H1 (cell line): ENCODE measurements at regions not wholly inside any gene's neighbourhood (a gene's known extent, or its start where the extent isn't known, plus 50 kb on each side); places are given as distances from the start of the nearest gene placed in this dataset.

Source experiments
- CTCF ChIA-PET: fragments of 300-600 bp; sonication (Branson Sonifier 250); formaldehyde crosslinking; loops from one replicate; lab custom pipeline; 2021; ENCODE audit not compliant: partially characterized antibody; lab: Charles Lee
- POLR2A ChIA-PET: fragments of 300-600 bp; sonication (Branson Sonifier 250); formaldehyde crosslinking; loops from one replicate; lab custom pipeline; 2021; ENCODE audit warnings: inconsistent platforms; ENCODE audit not compliant: partially characterized antibody; lab: Charles Lee
- DNase-seq, 2 experiments: peaks; one replicate each; pipeline versions ENCODE4 v3.0.0 to v3.0.0-alpha.2; 2010 to 2022; ENCODE audit warnings: low spot score in 2 of 2, low read depth in 1 of 2, mixed read lengths in 1 of 2
- FAIRE-seq: peaks from 2 replicates; lab custom pipeline; 2011; peaks lifted over from hg19 to GRCh38; lab: Jason Lieb, UNC
- H2AFZ ChIP-seq: 2 replicates; pipeline ENCODE4 v1.8.1; 2012; ENCODE audit warnings: low read length, inconsistent platforms
- H2AK5ac ChIP-seq: 2 replicates; pipeline ENCODE4 v1.6.1; 2013; ENCODE audit warnings: low read depth, low read length
- H2BK120ac ChIP-seq: replicated peaks from 2 replicates; pipeline ENCODE3; 2013; ENCODE audit warnings: low read depth, low read length, inconsistent platforms
- H2BK12ac ChIP-seq: 2 replicates; pipeline ENCODE4 v1.6.1; 2013; ENCODE audit warnings: low read depth, low read length
- H2BK15ac ChIP-seq: 2 replicates; pipeline ENCODE4 v1.6.1; 2013; ENCODE audit warnings: low read length
- H2BK20ac ChIP-seq: 2 replicates; pipeline ENCODE4 v1.6.1; 2013; ENCODE audit warnings: low read length
- H2BK5ac ChIP-seq: 2 replicates; pipeline ENCODE4 v1.6.1; 2013; ENCODE audit warnings: low read depth, low read length
- H3K14ac ChIP-seq: 2 replicates; pipeline ENCODE4 v1.6.1; 2013; ENCODE audit warnings: inconsistent platforms; ENCODE audit not compliant: insufficient read length
- H3K18ac ChIP-seq: 2 replicates; pipeline ENCODE4 v1.6.1; 2013; ENCODE audit warnings: low read length; ENCODE audit errors: extremely low read depth
- H3K23ac ChIP-seq: 2 replicates; pipeline ENCODE4 v1.6.1; 2013; ENCODE audit warnings: inconsistent platforms; ENCODE audit not compliant: insufficient read length
- H3K23me2 ChIP-seq: 2 replicates; pipeline ENCODE4 v1.6.1; 2013; ENCODE audit warnings: low read depth, low read length
- H3K27ac ChIP-seq: 2 replicates; pipeline ENCODE4 v1.6.1; 2011; ENCODE audit warnings: low read depth, low read length, inconsistent platforms
- H3K27me3 ChIP-seq, 4 experiments: replicated peaks in 1 of 4; 1 replicate in 1 of 4; 2 replicates in 3 of 4; pipeline versions ENCODE4 v1.6.1 to v1.8.1; 2011 to 2013; ENCODE audit warnings: low read length in 3 of 4, mild to moderate bottlenecking in 3 of 4, inconsistent platforms in 2 of 4, mixed read lengths in 2 of 4, moderate library complexity in 1 of 4; ENCODE audit not compliant: control insufficient read depth in 3 of 4, insufficient read depth in 3 of 4; ENCODE audit errors: extremely low read depth in 1 of 4
- H3K36me3 ChIP-seq, 4 experiments: 2 replicates each; pipeline versions ENCODE4 v1.6.1 to v1.8.1; 2011 to 2013; ENCODE audit warnings: mild to moderate bottlenecking in 4 of 4, low read length in 3 of 4, moderate library complexity in 2 of 4, control low read depth in 1 of 4, inconsistent platforms in 1 of 4; ENCODE audit not compliant: insufficient read depth in 4 of 4, control insufficient read depth in 2 of 4
- H3K4ac ChIP-seq: replicated peaks from 2 replicates; pipeline ENCODE3; 2013; ENCODE audit warnings: low read length, low read depth, mixed read lengths, inconsistent platforms; ENCODE audit not compliant: insufficient read length
- H3K4me1 ChIP-seq, 4 experiments: replicated peaks in 1 of 4; 1 replicate in 1 of 4; 2 replicates in 3 of 4; pipeline versions ENCODE4 v1.6.1 to v1.8.1; 2011 to 2013; ENCODE audit warnings: low read length in 3 of 4, inconsistent platforms in 2 of 4, mixed read lengths in 1 of 4; ENCODE audit not compliant: insufficient read depth in 4 of 4, control insufficient read depth in 3 of 4
- H3K4me2 ChIP-seq, 2 experiments: 2 replicates each; pipeline versions ENCODE4 v1.6.1 to v1.8.1; 2011 to 2013; ENCODE audit warnings: low read depth in 2 of 2, low read length in 2 of 2, control low read depth in 1 of 2, inconsistent platforms in 1 of 2, mild to moderate bottlenecking in 1 of 2; ENCODE audit not compliant: insufficient read depth in 1 of 2
- H3K4me3 ChIP-seq, 4 experiments: fragments of 200-600, 300-600 bp in 1 of 4; sonication (generic), shearing (Covaris generic), sonication (Bioruptor Twin) in 1 of 4; 2 replicates each; pipeline versions ENCODE4 v1.5.1 to v1.8.1; 2011 to 2016; ENCODE audit warnings: low read length in 4 of 4, low read depth in 3 of 4, control low read depth in 2 of 4, inconsistent platforms in 2 of 4, mild to moderate bottlenecking in 2 of 4, mixed read lengths in 1 of 4, moderate library complexity in 1 of 4; ENCODE audit not compliant: insufficient read depth in 2 of 4; ENCODE audit errors: extremely low read depth in 1 of 4
- H3K56ac ChIP-seq: replicated peaks from 2 replicates; pipeline ENCODE3; 2013; ENCODE audit warnings: low read depth, mild to moderate bottlenecking, mixed read lengths, low read length, inconsistent platforms; ENCODE audit not compliant: insufficient read length
- H3K79me1 ChIP-seq: 2 replicates; pipeline ENCODE4 v1.6.1; 2013; ENCODE audit warnings: low read depth, low read length, control low read depth
- H3K79me2 ChIP-seq, 2 experiments: 2 replicates each; pipeline versions ENCODE4 v1.6.1 to v1.8.1; 2012 to 2013; ENCODE audit warnings: low read length in 2 of 2, mild to moderate bottlenecking in 2 of 2, inconsistent platforms in 1 of 2; ENCODE audit not compliant: insufficient read depth in 2 of 2, control insufficient read depth in 1 of 2
- H3K9ac ChIP-seq, 4 experiments: replicated peaks in 1 of 4; 1 replicate in 1 of 4; 2 replicates in 3 of 4; pipeline versions ENCODE4 v1.6.1 to v1.8.1; 2011 to 2013; ENCODE audit warnings: low read depth in 3 of 4, low read length in 3 of 4, control low read depth in 2 of 4, mild to moderate bottlenecking in 2 of 4, moderate library complexity in 2 of 4, inconsistent platforms in 1 of 4; ENCODE audit errors: extremely low read depth in 1 of 4
- H3K9me3 ChIP-seq, 2 experiments: 2 replicates each; pipeline versions ENCODE4 v1.6.1 to v1.8.1; 2012 to 2013; ENCODE audit warnings: mild to moderate bottlenecking in 2 of 2, moderate library complexity in 2 of 2, control low read depth in 1 of 2, inconsistent platforms in 1 of 2, low read depth in 1 of 2, low read length in 1 of 2, mixed read lengths in 1 of 2; ENCODE audit not compliant: insufficient read depth in 2 of 2
- H4K20me1 ChIP-seq, 2 experiments: replicated peaks in 1 of 2; 2 replicates each; pipeline versions ENCODE3 to v1.8.1; 2011 to 2013; ENCODE audit warnings: inconsistent platforms in 2 of 2, low read length in 2 of 2, mild to moderate bottlenecking in 1 of 2; ENCODE audit not compliant: insufficient read depth in 2 of 2, control insufficient read depth in 1 of 2
- H4K5ac ChIP-seq: 2 replicates; pipeline ENCODE4 v1.6.1; 2013; ENCODE audit warnings: low read length, low read depth, mixed read lengths, inconsistent platforms; ENCODE audit not compliant: insufficient read length
- H4K8ac ChIP-seq: 2 replicates; pipeline ENCODE4 v1.8.0; 2013; ENCODE audit warnings: mild to moderate bottlenecking, moderate library complexity, low read length, inconsistent platforms; ENCODE audit not compliant: insufficient read depth; ENCODE audit errors: extremely low read depth
- H4K91ac ChIP-seq: replicated peaks from 2 replicates; pipeline ENCODE3; 2013; ENCODE audit warnings: low read length, mixed read lengths, inconsistent platforms; ENCODE audit not compliant: insufficient read length
- JUND ChIP-seq: IDR thresholded peaks from 2 replicates; pipeline ENCODE4 v1.6.1; 2011; ENCODE audit warnings: mild to moderate bottlenecking, improper control_type of control experiment, low read length
- KDM5A ChIP-seq: fragments of 200-600 bp; IDR thresholded peaks from 2 replicates; pipeline ENCODE4 v1.7.1; 2012; ENCODE audit warnings: mild to moderate bottlenecking, low read length, inconsistent platforms, mixed read lengths
- NANOG ChIP-seq: IDR thresholded peaks from 2 replicates; pipeline ENCODE4 v1.6.1; 2011; ENCODE audit warnings: low read length, low read depth, mild to moderate bottlenecking, inconsistent platforms; ENCODE audit not compliant: insufficient read depth, poor library complexity, severe bottlenecking
- POLR2AphosphoS5 ChIP-seq: IDR thresholded peaks from 2 replicates; pipeline ENCODE4 v1.6.1; 2011; ENCODE audit warnings: low read depth, low read length
- WGBS, 2 experiments: shearing (Covaris generic) in 1 of 2; methylation state at CpG; one replicate each; pipeline versions ENCODE4 v1.1.6 to v1.1.7; 2013 to 2015; ENCODE audit warnings: low lambda C conversion rate in 2 of 2, mixed read lengths in 2 of 2, inconsistent platforms in 1 of 2, low coverage in 1 of 2, missing lambda C conversion rate in 1 of 2; ENCODE audit not compliant: insufficient replicate concordance in 2 of 2, insufficient coverage in 1 of 2, insufficient read length in 1 of 2; ENCODE audit errors: extremely low coverage in 1 of 2, missing lambda C conversion rate in 1 of 2; 5-methylcytosine and 5-hydroxymethylcytosine counted together

DNA sequence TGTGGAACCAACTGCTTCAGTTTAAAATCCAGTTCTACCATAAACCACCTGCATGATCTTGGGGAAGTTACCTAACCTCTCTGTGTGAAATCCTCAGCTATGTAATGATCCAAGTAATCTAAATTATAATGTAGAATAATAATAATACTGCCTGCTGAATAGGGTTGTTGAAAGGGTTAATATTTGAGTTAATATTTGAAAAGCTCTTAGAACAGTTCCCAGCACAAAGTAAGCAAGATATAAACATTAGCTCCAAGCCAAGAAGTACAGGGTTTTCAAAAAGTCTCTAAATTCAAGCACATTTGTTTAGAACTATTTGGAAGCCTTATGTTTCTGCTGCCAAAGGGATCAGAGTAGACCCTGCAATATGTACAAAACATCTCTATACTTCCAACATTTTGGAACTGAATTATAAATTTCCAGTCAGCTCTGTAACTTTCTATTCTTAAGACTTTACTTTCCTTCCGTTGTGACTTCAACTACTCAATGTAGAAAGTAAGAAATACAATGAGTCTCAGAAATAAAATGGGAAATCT is 76.7 kb upstream of the FAM9C start:
- H2BK5ac ChIP-seq: no peak overlapping the region
- H4K5ac ChIP-seq: no peak overlapping the region
- H3K9ac ChIP-seq: no peak overlapping the region
- H3K27ac ChIP-seq: no peak overlapping the region
- H3K23ac ChIP-seq: no peak overlapping the region
- no peak overlapping the region for H4K91ac ChIP-seq
- no peak overlapping the region for H3K4me3 ChIP-seq
- WGBS, 2 experiments: 83% methylated on average over 1 of the region's 1 CpG; no CpG with 5 or more reads in 1 of the 2 experiments
- TF ChIP-seq JUND (no peak), NANOG (no peak), KDM5A (no peak), POLR2AphosphoS5 (no peak)
- peaks cover 0 to 3% of the 10 kb centered on the region in 2 experiments; a peak in 1 of 4 replicates for H3K9me3 ChIP-seq
- no peak for DNase-seq
- H3K36me3 ChIP-seq: no peaks in the 10 kb centered on the region
- no peak overlapping the region for H2BK20ac ChIP-seq
- ChIA-PET CTCF (no interaction called here), POLR2A (no interaction called here)
- no peak overlapping the region for H3K56ac ChIP-seq
- H3K79me1 ChIP-seq: no peaks in the 10 kb centered on the region
- no peak overlapping the region for H4K8ac ChIP-seq
- no peak overlapping the region for H2BK15ac ChIP-seq
- no peak overlapping the region for H2BK12ac ChIP-seq
- no peaks in the 10 kb centered on the region for H3K23me2 ChIP-seq
- no peaks in the 10 kb centered on the region for H4K20me1 ChIP-seq
- no peak overlapping the region for H2BK120ac ChIP-seq
- H2AFZ ChIP-seq: no peak overlapping the region
- no peak for FAIRE-seq
- H3K14ac ChIP-seq: no peak overlapping the region
- no peaks in the 10 kb centered on the region for H3K79me2 ChIP-seq
- H3K18ac ChIP-seq: no peak overlapping the region
- H3K4ac ChIP-seq: no peak overlapping the region
- no peak overlapping the region for H3K4me2 ChIP-seq
- H2AK5ac ChIP-seq: no peak overlapping the region
- H3K27me3 ChIP-seq: no peaks in the 10 kb centered on the region; a peak in 1 of 7 replicates
- H3K4me1 ChIP-seq: no peaks in the 10 kb centered on the region
